ENCODE measurements at regions not wholly inside any gene's neighbourhood (a gene's known extent, or its start where the extent isn't known, plus 50 kb on each side); places are given as distances from the start of the nearest gene placed in this dataset.

DNA sequence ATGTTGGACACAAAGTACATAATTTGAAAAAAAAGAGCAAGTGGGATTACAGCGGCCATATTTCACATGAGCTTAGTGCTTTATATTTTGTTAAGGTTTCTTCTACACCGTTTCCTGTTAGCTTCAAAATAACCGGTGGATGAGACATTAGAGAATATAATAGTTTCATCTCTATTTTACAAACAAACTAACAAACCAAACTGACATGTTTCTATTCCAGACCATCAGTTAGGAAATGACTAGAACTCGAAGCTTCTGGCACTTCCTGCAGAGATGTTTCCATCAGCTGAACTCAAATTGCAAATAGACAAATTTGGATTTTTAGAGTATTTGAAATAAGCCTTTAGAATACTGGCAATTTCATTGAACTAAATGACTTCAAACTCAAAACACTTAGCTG, 86.5 kb downstream of the MTRR start:
- Mint-ChIP-seq H3K36me3 (ENCODE audit: low read depth) (no peaks in the 10 kb centered on the region), H3K27me3 (peaks cover 3% of the 10 kb centered on the region), H3K4me3 (no peak overlapping the region), H3K9me3 (peaks cover 6% of the 10 kb centered on the region), H3K4me1 (ENCODE audit: low read depth) (no peaks in the 10 kb centered on the region), H3K27ac (no peak overlapping the region)

DNA sequence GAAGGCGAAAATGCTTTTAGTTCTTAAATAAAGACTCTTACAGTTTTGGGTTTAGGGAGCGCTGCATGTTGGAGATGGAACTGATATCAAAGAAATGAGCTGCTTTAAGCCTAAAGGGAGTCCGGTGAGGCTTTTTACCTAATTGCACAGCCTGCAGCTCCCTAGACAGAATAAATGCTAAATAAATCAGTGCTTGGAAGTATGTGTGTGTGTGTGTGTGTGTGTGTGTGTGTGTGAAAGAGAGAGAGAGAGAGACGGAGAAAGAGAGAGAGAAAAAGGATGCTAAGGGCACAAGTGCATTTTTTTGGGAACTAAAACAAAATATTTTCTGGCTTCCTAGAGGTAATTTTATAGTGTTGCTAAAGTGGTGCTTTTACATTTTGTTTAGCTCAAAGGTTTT, 88.4 kb downstream of the MTRR start:
- Mint-ChIP-seq H3K27ac (no peak overlapping the region), H3K4me1 (ENCODE audit: low read depth) (no peaks in the 10 kb centered on the region), H3K4me3 (no peak overlapping the region), H3K36me3 (ENCODE audit: low read depth) (no peaks in the 10 kb centered on the region), H3K9me3 (peaks cover 8% of the 10 kb centered on the region), H3K27me3 (peaks cover 5% of the 10 kb centered on the region)

DNA sequence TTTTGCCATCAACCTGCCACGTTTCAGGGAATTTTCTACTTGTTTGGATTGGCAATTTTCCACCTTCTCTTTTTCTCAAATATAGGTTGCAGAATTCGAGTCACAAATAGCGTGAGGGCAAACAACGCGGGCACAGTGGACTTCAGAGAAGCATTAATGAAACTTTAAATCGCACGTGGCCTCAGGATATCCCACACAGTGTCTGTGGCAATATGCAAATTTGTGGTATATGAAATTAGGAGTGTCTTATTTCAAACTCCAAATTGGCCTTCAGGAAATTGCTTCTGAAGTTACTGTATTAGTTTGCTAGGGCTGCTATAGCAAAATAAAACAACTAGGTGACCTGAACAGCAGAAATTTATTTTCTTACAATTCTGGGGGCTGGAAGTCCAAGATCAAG, 91.2 kb downstream of the MTRR start:
- Mint-ChIP-seq H3K36me3 (ENCODE audit: low read depth) (no peaks in the 10 kb centered on the region), H3K4me3 (no peak overlapping the region), H3K9me3 (peaks cover 8% of the 10 kb centered on the region), H3K4me1 (ENCODE audit: low read depth) (no peaks in the 10 kb centered on the region), H3K27me3 (peaks cover 5% of the 10 kb centered on the region), H3K27ac (no peak overlapping the region)

DNA sequence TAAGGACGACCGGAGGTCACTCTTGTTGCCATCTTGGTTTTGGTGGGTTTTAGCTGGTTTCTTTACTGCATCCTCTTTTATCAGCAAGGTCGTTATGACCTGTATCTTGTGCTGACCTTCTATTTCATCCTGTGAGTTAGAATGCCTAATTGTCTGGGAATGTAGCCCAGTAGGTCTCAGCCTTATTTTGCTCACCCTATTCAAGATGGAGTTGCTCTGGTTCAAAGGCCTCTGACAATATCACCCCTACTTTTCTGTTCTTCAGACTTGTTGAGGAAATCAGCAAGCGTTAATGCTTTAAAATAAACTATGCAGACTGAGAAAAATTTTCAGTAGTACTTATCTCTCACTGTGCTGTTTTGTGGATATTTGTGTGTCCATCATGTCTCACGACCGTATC, 92.6 kb downstream of the MTRR start:
- Mint-ChIP-seq H3K36me3 (ENCODE audit: low read depth) (no peaks in the 10 kb centered on the region), H3K27me3 (peaks cover 5% of the 10 kb centered on the region), H3K4me1 (ENCODE audit: low read depth) (no peaks in the 10 kb centered on the region), H3K9me3 (peaks cover 4% of the 10 kb centered on the region), H3K27ac (no peak overlapping the region), H3K4me3 (no peak overlapping the region)

DNA sequence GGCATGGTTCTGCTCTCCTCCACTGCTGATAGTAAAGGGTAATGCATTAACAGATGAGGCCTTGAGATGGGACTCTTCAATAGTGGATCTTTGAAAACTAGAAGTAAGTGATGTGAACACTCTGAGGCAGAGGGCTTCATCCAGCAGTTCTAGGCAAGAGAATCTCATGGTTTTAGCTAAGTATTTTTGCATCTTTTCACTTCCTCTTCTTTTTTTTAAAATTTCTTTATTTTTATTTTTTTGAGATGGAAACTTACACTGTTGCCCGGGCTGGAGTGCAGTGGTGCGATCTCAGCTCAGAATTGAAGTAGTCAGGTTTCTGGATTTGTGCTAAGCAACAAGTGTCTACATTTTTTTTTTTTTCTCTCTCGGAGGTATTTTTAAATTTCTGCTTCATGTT, 101.9 kb downstream of the MTRR start:
- H3K27ac Mint-ChIP-seq, result no peak overlapping the region
- no peaks in the 10 kb centered on the region for H3K4me1 Mint-ChIP-seq (ENCODE audit: low read depth)

DNA sequence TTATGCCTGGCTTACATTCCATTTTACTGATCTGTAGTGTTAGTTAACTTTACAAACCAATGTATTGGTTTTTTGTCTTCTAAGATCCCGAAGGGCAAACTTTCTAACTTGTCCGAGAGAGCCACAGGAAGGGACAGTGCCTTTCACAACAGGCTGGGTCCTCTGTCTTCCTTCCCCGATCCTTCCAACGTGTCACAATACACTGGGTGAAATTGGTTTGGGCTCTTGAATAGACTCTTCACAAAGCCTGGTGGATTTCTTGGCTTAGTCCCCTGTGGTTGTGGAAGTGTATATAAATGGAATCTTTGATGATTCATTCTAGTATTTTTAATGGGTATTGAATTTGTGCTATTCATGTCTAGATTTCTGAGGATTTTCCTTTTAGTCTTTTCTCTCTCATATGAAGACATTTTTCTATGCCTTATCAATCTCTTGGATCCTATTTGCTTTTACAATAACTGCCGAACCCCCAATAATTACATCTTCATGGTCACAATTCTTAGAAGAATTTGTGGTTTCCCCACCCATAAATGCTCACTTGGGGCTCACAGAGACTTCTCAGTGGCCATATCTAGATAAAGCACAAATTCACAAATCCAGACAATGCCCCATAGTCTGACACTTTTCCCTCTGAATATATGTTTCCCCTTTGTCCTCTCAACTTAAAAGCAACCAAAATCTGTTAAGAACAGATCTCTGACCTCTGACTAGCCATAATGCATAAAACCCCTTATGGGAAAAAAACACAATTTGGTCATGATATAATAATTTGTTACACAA, 107.7 kb downstream of the MTRR start:
- Mint-ChIP-seq H3K4me1 (ENCODE audit: low read depth) (no peaks in the 10 kb centered on the region), H3K27ac (no peak overlapping the region), H3K4me3 (no peak overlapping the region), H3K9me3 (no peaks in the 10 kb centered on the region), H3K27me3 (no peaks in the 10 kb centered on the region), H3K36me3 (ENCODE audit: low read depth) (no peaks in the 10 kb centered on the region)

More for the DNA sequence above, 101.9 kb downstream of the MTRR start:
- Mint-ChIP-seq H3K4me3 (no peak overlapping the region), H3K36me3 (ENCODE audit: low read depth) (no peaks in the 10 kb centered on the region), H3K27me3 (peaks cover 8% of the 10 kb centered on the region), H3K9me3 (no peaks in the 10 kb centered on the region)

DNA sequence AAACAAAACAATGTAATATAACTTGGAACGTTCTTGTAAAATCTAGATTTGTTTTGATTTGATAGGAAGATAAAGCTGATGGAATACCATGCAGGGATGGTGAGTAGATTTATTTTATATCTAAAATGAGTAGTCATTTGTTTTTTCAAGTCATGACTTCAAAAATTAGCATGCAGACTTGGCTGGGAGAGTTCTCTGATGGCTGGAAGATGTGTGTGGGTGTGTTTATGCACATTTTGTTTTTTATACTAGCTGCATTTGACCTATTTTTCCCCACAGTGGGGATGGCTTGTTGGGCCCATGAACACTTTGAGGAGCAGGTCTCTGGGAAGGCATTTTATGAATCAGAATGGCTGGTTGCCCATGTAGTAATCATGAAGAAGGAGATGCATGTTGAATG, 109.2 kb downstream of the MTRR start:
- Mint-ChIP-seq H3K9me3 (no peaks in the 10 kb centered on the region), H3K36me3 (ENCODE audit: low read depth) (no peaks in the 10 kb centered on the region), H3K4me1 (ENCODE audit: low read depth) (no peaks in the 10 kb centered on the region), H3K27me3 (no peaks in the 10 kb centered on the region), H3K4me3 (no peak overlapping the region), H3K27ac (no peak overlapping the region)

DNA sequence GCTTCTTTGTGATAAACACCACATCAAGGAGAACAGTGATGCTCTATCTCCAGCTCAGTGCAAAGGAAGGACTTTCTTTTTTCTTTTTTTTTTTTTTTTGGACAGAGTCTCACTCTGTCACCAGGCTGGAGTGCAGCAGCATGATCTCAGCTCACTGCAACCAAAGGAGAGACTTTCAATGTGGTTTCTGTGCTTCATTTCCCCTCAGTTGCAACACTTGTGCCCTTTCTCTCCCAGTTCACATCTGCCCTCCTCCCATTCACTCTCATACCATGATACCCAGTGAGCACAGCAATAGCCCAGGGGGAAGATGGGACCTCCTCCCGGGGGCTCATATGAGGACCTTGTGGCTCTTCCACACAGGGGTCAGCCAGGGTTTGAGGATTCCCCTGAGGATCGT, 110.0 kb downstream of the MTRR start:
- no peaks in the 10 kb centered on the region for H3K27me3 Mint-ChIP-seq
- H3K9me3 Mint-ChIP-seq, result no peaks in the 10 kb centered on the region
- no peaks in the 10 kb centered on the region for H3K36me3 Mint-ChIP-seq (ENCODE audit: low read depth)
- no peak overlapping the region for H3K27ac Mint-ChIP-seq
- no peaks in the 10 kb centered on the region for H3K4me1 Mint-ChIP-seq (ENCODE audit: low read depth)
- H3K4me3 Mint-ChIP-seq, result no peak overlapping the region

DNA sequence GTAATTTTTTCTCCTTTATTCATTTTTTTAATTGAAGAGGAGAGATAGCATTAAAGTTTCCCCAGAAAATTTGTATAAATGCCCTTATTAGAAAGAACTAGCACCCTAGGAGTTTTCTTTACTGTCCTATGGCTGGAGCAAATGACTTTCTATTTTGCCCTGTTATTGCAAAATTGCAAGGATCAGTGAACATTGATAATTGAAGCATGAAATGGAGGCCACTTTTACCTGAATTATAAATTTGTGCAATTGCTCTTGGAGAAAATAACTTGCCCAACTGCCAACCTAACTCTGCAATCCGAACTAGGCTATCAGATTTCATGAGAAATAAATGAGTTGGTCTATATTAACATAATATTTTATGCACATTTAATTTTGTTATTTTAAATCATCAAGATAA, 111.9 kb downstream of the MTRR start:
- Mint-ChIP-seq H3K4me3 (no peak overlapping the region), H3K27ac (no peak overlapping the region), H3K27me3 (no peaks in the 10 kb centered on the region), H3K9me3 (no peaks in the 10 kb centered on the region), H3K36me3 (ENCODE audit: low read depth) (no peaks in the 10 kb centered on the region), H3K4me1 (ENCODE audit: low read depth) (no peaks in the 10 kb centered on the region)

DNA sequence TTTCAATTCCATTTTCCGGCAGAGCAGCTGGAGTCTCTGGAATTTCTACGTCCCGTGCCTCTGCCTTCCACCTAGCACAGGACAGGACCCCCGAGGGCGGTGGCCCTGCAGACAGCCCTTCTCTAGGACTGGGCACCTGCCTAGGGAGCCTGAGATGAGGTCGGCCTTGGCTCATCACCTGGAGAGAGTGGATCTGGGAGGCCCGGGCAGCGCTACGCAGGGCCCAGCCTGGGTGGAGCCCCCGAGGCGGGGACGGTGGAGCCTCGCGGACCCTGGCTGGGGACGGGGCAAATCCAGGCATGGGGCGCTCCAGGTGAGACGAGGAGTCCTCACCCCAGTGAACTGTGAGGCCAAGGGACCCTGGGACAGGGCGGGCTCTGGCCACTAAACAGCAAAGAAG, 114.5 kb downstream of the MTRR start:
- Mint-ChIP-seq H3K36me3 (ENCODE audit: low read depth) (no peaks in the 10 kb centered on the region), H3K27ac (no peak overlapping the region), H3K4me3 (no peak overlapping the region), H3K27me3 (no peaks in the 10 kb centered on the region), H3K9me3 (no peaks in the 10 kb centered on the region), H3K4me1 (ENCODE audit: low read depth) (no peaks in the 10 kb centered on the region)

DNA sequence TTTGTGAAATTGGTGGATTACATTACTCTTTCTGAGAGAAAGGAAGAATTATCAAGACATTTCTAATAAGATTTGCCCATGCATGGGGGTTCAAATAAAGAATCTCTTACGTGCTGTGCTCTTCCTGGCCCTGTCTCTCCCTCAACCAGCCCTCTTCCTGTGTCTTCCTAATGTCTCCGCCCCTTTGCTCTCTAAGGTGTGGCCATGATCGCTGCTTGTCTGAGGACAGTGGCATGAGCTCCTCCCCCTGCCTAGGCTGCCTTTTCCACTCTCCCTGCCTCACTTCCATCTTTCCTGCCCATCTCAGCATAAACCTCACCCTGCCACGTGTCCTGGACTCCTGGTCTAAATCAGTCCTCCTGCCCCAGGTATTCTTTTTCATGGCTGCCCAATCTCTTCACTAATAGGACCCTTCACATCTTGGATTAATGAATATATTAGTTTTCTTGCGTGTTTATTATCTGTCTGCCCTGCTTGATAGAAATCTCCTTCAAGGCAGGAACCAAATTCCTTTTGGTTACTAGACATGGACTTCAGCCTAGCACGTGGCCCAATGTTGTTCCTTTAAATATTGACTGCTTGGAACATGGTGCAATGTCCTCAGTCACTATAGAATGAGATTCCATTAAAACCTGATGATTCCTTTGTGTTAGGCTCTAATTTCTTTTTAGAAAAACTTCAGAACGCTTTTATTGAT, 122.3 kb downstream of the MTRR start:
- H3K4me3 Mint-ChIP-seq, result no peak overlapping the region
- no peak overlapping the region for H3K27ac Mint-ChIP-seq
- peaks cover 7% of the 10 kb centered on the region for H3K27me3 Mint-ChIP-seq
- H3K36me3 Mint-ChIP-seq (ENCODE audit: low read depth), result no peaks in the 10 kb centered on the region
- H3K9me3 Mint-ChIP-seq, result no peaks in the 10 kb centered on the region
- H3K4me1 Mint-ChIP-seq (ENCODE audit: low read depth), result no peaks in the 10 kb centered on the region

DNA sequence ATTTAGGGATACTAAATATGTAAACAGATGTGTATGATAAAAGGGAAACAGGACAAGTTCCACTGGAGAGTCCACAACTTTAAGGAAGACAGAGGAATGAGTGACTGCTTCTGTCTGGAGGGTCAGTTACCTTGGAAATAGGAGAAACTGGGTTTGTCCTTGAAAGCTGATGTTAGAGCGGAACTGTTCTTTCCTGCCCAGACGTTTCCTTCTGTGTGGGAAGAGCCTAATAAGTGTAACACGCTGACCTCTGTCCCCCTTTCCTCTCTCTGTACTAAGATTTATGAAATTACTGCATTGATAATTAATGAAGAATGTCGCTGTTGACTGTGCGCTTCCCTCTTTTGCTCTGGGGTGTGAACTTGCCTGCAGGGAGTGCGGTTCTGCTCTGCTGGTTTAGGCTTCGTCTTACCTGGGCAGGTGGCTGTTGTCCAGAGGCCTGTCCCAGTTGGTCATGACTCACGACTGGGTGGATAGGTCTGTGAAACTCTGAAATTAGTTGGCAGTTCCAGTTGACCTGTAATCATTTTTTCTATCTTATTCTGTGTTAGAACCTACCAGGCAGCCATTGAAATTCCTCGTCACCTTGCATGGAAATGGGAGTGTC, 126.8 kb downstream of the MTRR start:
- no peaks in the 10 kb centered on the region for H3K4me1 Mint-ChIP-seq (ENCODE audit: low read depth)
- no peak overlapping the region for H3K27ac Mint-ChIP-seq
- no peak overlapping the region for H3K4me3 Mint-ChIP-seq
- H3K27me3 Mint-ChIP-seq, result no peaks in the 10 kb centered on the region
- H3K36me3 Mint-ChIP-seq (ENCODE audit: low read depth), result no peaks in the 10 kb centered on the region
- peaks cover 2% of the 10 kb centered on the region for H3K9me3 Mint-ChIP-seq

DNA sequence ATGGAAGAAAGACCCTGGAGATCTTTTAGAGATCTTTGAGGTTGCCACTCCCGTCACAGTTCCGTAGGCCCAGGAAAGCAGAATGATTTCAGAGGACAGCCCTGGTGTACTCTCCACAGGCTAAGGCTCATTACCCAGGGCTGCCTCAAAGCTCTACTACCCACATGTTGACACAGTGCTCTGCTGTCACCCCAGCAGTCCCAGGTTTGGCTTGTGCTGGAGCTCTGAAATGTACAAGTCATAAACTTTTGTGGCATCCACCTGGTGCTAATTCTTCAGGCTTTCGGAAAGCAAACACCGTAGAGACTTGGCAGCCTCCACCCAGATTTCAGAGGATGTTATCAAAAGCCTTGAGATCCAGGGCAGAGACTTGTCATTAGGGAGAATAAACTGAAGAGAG, 136.5 kb downstream of the MTRR start:
- H3K36me3 Mint-ChIP-seq (ENCODE audit: low read depth), result no peaks in the 10 kb centered on the region
- H3K27me3 Mint-ChIP-seq, result no peaks in the 10 kb centered on the region
- no peak overlapping the region for H3K27ac Mint-ChIP-seq
- peaks cover 18% of the 10 kb centered on the region for H3K9me3 Mint-ChIP-seq
- H3K4me1 Mint-ChIP-seq (ENCODE audit: low read depth), result no peaks in the 10 kb centered on the region
- no peak overlapping the region for H3K4me3 Mint-ChIP-seq

DNA sequence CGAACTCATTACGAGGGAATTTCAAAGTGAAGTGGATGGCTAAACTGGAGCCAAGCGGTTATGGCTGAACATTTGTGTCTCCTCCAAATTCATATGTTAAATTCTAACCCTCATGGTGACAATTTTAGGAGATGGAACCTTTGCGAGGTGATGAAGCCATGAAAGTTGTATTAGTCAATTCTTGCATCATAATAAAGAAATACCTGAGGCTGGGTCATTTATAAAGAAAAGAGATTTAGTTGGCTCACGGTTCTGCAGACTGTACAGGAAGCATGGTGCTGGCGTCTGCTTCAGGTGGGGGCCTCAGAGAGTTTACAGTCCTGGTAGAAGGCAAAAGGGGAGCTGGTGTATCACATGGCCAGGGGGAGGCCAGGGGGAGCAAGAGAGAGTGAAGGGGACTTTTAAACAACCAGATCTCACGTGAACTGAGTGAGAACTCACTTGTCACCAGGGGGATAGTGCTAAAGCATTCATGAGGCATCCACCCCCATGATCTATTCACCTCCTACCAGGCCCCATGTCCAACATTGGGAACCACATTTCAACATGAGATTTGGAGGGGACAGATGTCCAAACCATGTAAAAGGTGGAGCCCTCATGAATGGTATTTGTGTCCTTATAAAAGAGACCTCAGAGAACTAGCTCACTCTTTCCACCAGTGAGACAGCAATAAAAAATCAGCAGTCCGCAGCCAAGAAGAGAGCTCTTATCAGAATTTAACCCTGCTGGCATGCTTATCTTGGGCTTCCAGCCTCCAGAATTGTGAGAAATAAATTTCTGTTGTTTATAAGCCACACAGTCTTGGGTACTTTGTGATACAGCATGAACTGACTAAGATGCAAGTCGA, 143.4 kb downstream of the MTRR start:
- peaks cover 4% of the 10 kb centered on the region for H3K9me3 Mint-ChIP-seq
- H3K4me1 Mint-ChIP-seq (ENCODE audit: low read depth), result no peaks in the 10 kb centered on the region
- H3K27ac Mint-ChIP-seq, result no peak overlapping the region
- H3K27me3 Mint-ChIP-seq, result no peaks in the 10 kb centered on the region
- H3K36me3 Mint-ChIP-seq (ENCODE audit: low read depth), result no peaks in the 10 kb centered on the region
- no peak overlapping the region for H3K4me3 Mint-ChIP-seq

All from stimulated activated naive CD8-positive, alpha-beta T cell treated with anti-CD3 and anti-CD28 coated beads, Interleukin-15, Interleukin-2, amounts not matched to agents 100 ng/mL and 50 ng/mL, for 24 hours (primary cell).